ENCODE measurements at regions not wholly inside any gene's neighbourhood (a gene's known extent, or its start where the extent isn't known, plus 50 kb on each side); places are given as distances from the start of the nearest gene placed in this dataset.

GRCh38 chr18:11553098-11553940, 56.1 kb upstream of the SLC35G4 start:
- peak; percentile 44 for DNase-seq

GRCh38 chr18:11548916-11549551, 60.4 kb upstream of the SLC35G4 start:
- DNase-seq, result peak; percentile 50

GRCh38 chr18:11548396-11548795, 61.0 kb upstream of the SLC35G4 start:
- no peak for DNase-seq

GRCh38 chr18:11544060-11544633, 65.2 kb upstream of the SLC35G4 start:
- DNase-seq, result no peak

GRCh38 chr18:11541179-11541578, 68.2 kb upstream of the SLC35G4 start:
- no peak for DNase-seq

- no peak for DNase-seq
Measured at GRCh38 chr18:11533942-11534496, 75.4 kb upstream of the SLC35G4 start.

GRCh38 chr18:11533513-11533890, 75.9 kb upstream of the SLC35G4 start:
- no peak for DNase-seq

GRCh38 chr18:11532758-11533512, 76.5 kb upstream of the SLC35G4 start:
- DNase-seq, result no peak

- no peak for DNase-seq
Measured at GRCh38 chr18:11529081-11529480, 80.3 kb upstream of the SLC35G4 start.

GRCh38 chr18:11526675-11527074, 82.7 kb upstream of the SLC35G4 start:
- DNase-seq, result no peak

- no peak for DNase-seq
Measured at GRCh38 chr18:11523804-11524203, 85.6 kb upstream of the SLC35G4 start.

- DNase-seq, result no peak
Measured at GRCh38 chr18:11522992-11523391, 86.4 kb upstream of the SLC35G4 start.

GRCh38 chr18:11521853-11522252, 87.5 kb upstream of the SLC35G4 start:
- DNase-seq, result no peak

GRCh38 chr18:11520536-11520935, 88.9 kb upstream of the SLC35G4 start:
- DNase-seq, result no peak

- DNase-seq, result no peak
Measured at GRCh38 chr18:11518788-11519685, 90.4 kb upstream of the SLC35G4 start.

GRCh38 chr18:11517704-11518103, 91.7 kb upstream of the SLC35G4 start:
- no peak for DNase-seq

- peak; percentile 88 for DNase-seq
Measured at GRCh38 chr18:11516751-11517503, 92.5 kb upstream of the SLC35G4 start.

- DNase-seq, result no peak
Measured at GRCh38 chr18:11514267-11514666, 95.1 kb upstream of the SLC35G4 start.

- no peak for DNase-seq
Measured at GRCh38 chr18:11512096-11513025, 97.0 kb upstream of the SLC35G4 start.
